GM12872 (cell line): ENCODE measurements at regions not wholly inside any gene's neighbourhood (a gene's known extent, or its start where the extent isn't known, plus 50 kb on each side); places are given as distances from the start of the nearest gene placed in this dataset.

Source experiments
- CTCF ChIP-seq: IDR thresholded peaks from 3 replicates; pipeline ENCODE4 v1.5.1; 2011; ENCODE audit warnings: low read depth, mild to moderate bottlenecking, low read length, moderate library complexity; ENCODE audit not compliant: insufficient read depth

GRCh38 chr18:11372163-11372562 lies 222.8 kb upstream of the PIEZO2 start:
- TF ChIP-seq CTCF = no peak

DNA sequence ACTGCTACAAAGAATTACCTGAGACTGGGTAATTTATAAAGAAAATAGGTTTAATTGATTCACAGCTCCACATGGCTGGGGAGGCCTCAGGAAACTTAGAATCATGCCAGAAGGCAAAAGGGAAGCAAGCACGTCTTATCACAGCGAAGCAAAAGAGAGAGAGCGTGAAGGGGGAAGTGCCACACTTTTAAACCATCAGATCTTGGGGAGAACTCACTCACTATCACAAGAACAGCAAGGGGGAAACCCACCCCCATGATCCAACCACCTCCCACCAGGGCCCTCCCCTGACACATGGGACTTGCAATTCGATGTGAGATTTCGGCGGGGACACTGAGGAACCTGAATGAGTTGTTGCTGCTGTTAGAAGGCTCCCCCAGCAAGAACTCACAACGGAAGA lies 220.2 kb upstream of the PIEZO2 start:
- TF ChIP-seq CTCF = no peak

GRCh38 chr18:11368020-11368419 lies 218.7 kb upstream of the PIEZO2 start:
- TF ChIP-seq CTCF = no peak

- no peak for TF ChIP-seq CTCF
Measured at GRCh38 chr18:11367351-11367750, 218.0 kb upstream of the PIEZO2 start.

GRCh38 chr18:11366410-11366809 lies 217.0 kb upstream of the PIEZO2 start:
- TF ChIP-seq CTCF = no peak

GRCh38 chr18:11362856-11363255 lies 213.5 kb upstream of the PIEZO2 start:
- TF ChIP-seq CTCF = no peak

- TF ChIP-seq CTCF = no peak
Measured at GRCh38 chr18:11357678-11358077, 208.3 kb upstream of the PIEZO2 start.

DNA sequence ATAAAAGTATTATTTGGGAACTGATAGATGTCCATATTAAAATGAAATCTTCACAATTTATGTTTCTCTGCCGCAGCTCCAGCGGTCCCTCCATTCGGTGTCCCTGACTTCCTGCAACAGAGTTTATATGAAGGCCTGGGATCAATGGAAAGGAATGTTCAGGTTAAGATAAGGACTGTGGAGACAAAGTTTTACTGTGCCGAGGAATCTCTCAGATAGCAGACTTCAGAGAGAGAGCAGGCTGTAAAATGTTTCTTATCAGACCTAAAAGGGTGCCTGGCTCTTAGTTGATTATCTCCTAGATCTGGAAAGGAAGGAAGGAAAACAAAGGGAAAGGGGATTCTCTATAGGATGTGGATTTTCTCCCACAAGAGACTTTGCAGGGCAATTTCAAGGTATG lies 193.7 kb upstream of the PIEZO2 start:
- no peak for TF ChIP-seq CTCF
